HG03095 (cell line): ENCODE measurements at regions not wholly inside any gene's neighbourhood (a gene's known extent, or its start where the extent isn't known, plus 50 kb on each side); places are given as distances from the start of the nearest gene placed in this dataset.
"Not testable (repeated sequence)": the region's sequence is repeated elsewhere in the genome, so short reads cannot be mapped to it uniquely, and the experiment has no call there.

Source experiments
- ATAC-seq: cut with Tn5 transposase; IDR thresholded peaks from one replicate; pipeline ENCODE4 v1.9.1; 2021; ENCODE audit warnings: moderate library complexity; ENCODE audit not compliant: unreplicated experiment

GRCh38 chr3:86794361-86795065 is 196.4 kb downstream of the VGLL3 start:
- ATAC-seq = no peak

- no peak for ATAC-seq
Measured at GRCh38 chr3:86793786-86794185, 197.2 kb downstream of the VGLL3 start.

- no peak for ATAC-seq
Measured at GRCh38 chr3:86792316-86792715, 198.6 kb downstream of the VGLL3 start.

GRCh38 chr3:86790884-86791549 is 199.9 kb downstream of the VGLL3 start:
- no peak for ATAC-seq

GRCh38 chr3:86788371-86788770 is 202.6 kb downstream of the VGLL3 start:
- no peak for ATAC-seq

GRCh38 chr3:86787091-86787490 is 203.9 kb downstream of the VGLL3 start:
- no peak for ATAC-seq

GRCh38 chr3:86785386-86785785 is 205.6 kb downstream of the VGLL3 start:
- no peak for ATAC-seq

GRCh38 chr3:86782866-86783265 is 208.1 kb downstream of the VGLL3 start:
- no peak for ATAC-seq

GRCh38 chr3:86782286-86782685 is 208.7 kb downstream of the VGLL3 start:
- no peak for ATAC-seq

- ATAC-seq = no peak
Measured at GRCh38 chr3:86774082-86774691, 216.8 kb downstream of the VGLL3 start.

- no peak for ATAC-seq
Measured at GRCh38 chr3:86772699-86773098, 218.2 kb downstream of the VGLL3 start.

- ATAC-seq = no peak
Measured at GRCh38 chr3:86771741-86772512, 219.0 kb downstream of the VGLL3 start.

- no peak for ATAC-seq
Measured at GRCh38 chr3:86766331-86766730, 224.6 kb downstream of the VGLL3 start.

GRCh38 chr3:86757322-86758179 is 233.4 kb downstream of the VGLL3 start:
- ATAC-seq = not testable (repeated sequence)

- no peak for ATAC-seq
Measured at GRCh38 chr3:86748015-86748414, 242.9 kb downstream of the VGLL3 start.

- no peak for ATAC-seq
Measured at GRCh38 chr3:86744051-86744450, 246.9 kb downstream of the VGLL3 start.

- no peak for ATAC-seq
Measured at GRCh38 chr3:86743233-86743632, 247.7 kb downstream of the VGLL3 start.

- ATAC-seq = no peak
Measured at GRCh38 chr3:86740751-86741150, 250.2 kb downstream of the VGLL3 start.

GRCh38 chr3:86739244-86739643 is 251.7 kb downstream of the VGLL3 start:
- ATAC-seq = no peak

GRCh38 chr3:86738684-86739083 is 252.3 kb downstream of the VGLL3 start:
- ATAC-seq = no peak

GRCh38 chr3:86737517-86737916 is 253.4 kb downstream of the VGLL3 start:
- no peak for ATAC-seq
